ENCODE measurements at regions not wholly inside any gene's neighbourhood (a gene's known extent, or its start where the extent isn't known, plus 50 kb on each side); places are given as distances from the start of the nearest gene placed in this dataset.

DNA sequence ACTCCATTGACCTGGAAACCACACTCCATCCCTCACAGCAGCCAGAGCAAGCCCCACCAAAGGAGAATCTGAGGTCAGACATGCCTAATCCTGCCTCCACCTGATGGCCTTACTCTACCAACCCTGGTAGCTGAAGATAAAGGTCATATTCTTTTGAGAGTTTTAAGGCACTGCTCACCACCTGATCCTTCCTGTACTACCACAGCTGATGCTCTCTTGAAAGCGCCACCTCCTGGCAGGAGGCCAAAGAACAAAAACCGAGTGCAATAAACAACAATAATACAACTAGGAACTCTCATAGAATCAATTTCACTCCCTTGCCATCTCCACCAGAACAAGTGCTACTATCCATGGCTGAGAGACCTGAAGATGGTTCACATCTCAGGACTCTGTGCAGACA, 301.6 kb downstream of the NAF1 start:
- TF ChIP-seq FOXK2 (IDR thresholded peaks at IDR 0.05) (no peak), FOXA1 (IDR thresholded peaks at IDR 0.05) (no peak), ZNF384 (IDR thresholded peaks at IDR 0.05) (no peak), FOXM1 (IDR thresholded peaks at IDR 0.05; ENCODE audit: borderline replicate concordance) (no peak), BHLHE40 (IDR thresholded peaks at IDR 0.05; ENCODE audit: borderline replicate concordance) (no peak), SUZ12 (IDR thresholded peaks at IDR 0.05) (no peak), SP1 (IDR thresholded peaks at IDR 0.05) (no peak), L3MBTL2 (conservative IDR thresholded peaks at IDR 0.05) (no peak), ARNT (IDR thresholded peaks at IDR 0.05) (no peak)
- TF ChIP-seq, protein P1, sequence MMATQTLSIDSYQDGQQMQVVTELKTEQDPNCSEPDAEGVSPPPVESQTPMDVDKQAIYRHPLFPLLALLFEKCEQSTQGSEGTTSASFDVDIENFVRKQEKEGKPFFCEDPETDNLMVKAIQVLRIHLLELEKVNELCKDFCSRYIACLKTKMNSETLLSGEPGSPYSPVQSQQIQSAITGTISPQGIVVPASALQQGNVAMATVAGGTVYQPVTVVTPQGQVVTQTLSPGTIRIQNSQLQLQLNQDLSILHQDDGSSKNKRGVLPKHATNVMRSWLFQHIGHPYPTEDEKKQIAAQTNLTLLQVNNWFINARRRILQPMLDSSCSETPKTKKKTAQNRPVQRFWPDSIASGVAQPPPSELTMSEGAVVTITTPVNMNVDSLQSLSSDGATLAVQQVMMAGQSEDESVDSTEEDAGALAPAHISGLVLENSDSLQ (IDR thresholded peaks at IDR 0.05), result no peak
